KMS-11 (cell line): ENCODE measurements at regions not wholly inside any gene's neighbourhood (a gene's known extent, or its start where the extent isn't known, plus 50 kb on each side); places are given as distances from the start of the nearest gene placed in this dataset.

ENCODE experiments used
- H2AFZ ChIP-seq: fragments of 200-600 bp; sonication (generic); 2 replicates; pipeline ENCODE4 v1.6.1; 2016; ENCODE audit warnings: antibody characterized with exemption, mixed run types, low read depth
- H3K27ac ChIP-seq: fragments of 200-600 bp; sonication (generic); 2 replicates; pipeline ENCODE4 v1.6.1; 2016; ENCODE audit warnings: mild to moderate bottlenecking, mixed run types
- H3K27me3 ChIP-seq: fragments of 200-600 bp; sonication (generic); 2 replicates; pipeline ENCODE4 v1.6.1; 2017; ENCODE audit warnings: mild to moderate bottlenecking, low read depth, mixed run types, moderate library complexity; ENCODE audit not compliant: insufficient read depth
- H3K36me3 ChIP-seq: fragments of 200-600 bp; sonication (generic); 2 replicates; pipeline ENCODE4 v1.6.1; 2017; ENCODE audit warnings: mild to moderate bottlenecking, mixed run types; ENCODE audit not compliant: insufficient read depth
- H3K4me1 ChIP-seq: fragments of 200-600 bp; sonication (generic); 2 replicates; pipeline ENCODE4 v1.6.1; 2016; ENCODE audit warnings: mild to moderate bottlenecking, low read depth, mixed run types; ENCODE audit not compliant: poor library complexity, severe bottlenecking
- H3K4me2 ChIP-seq: fragments of 200-600 bp; sonication (generic); 2 replicates; pipeline ENCODE4 v1.7.0; 2016; ENCODE audit warnings: mild to moderate bottlenecking, mixed run types
- H3K4me3 ChIP-seq: fragments of 200-600 bp; sonication (generic); IDR thresholded peaks from 2 replicates; pipeline ENCODE4 v1.6.1; 2017; ENCODE audit warnings: low read depth, low read length, mixed read lengths; ENCODE audit not compliant: insufficient read depth
- H3K79me2 ChIP-seq: fragments of 200-600 bp; sonication (generic); 2 replicates; pipeline ENCODE4 v1.6.1; 2016; ENCODE audit warnings: low read depth, mixed run types; ENCODE audit not compliant: insufficient read depth
- H3K9ac ChIP-seq: fragments of 200-600 bp; sonication (generic); 2 replicates; pipeline ENCODE4 v1.6.1; 2016; ENCODE audit warnings: mild to moderate bottlenecking, mixed run types
- H4K20me1 ChIP-seq: fragments of 200-600 bp; sonication (generic); 2 replicates; pipeline ENCODE4 v1.6.1; 2016; ENCODE audit warnings: mild to moderate bottlenecking, mixed run types; ENCODE audit not compliant: insufficient read depth
- CTCF ChIP-seq: fragments of 200-600 bp; sonication (generic); conservative IDR thresholded peaks from 2 replicates; pipeline ENCODE4 v1.6.1; 2017; ENCODE audit warnings: low read depth, mild to moderate bottlenecking, antibody characterized with exemption, low read length, moderate library complexity, mixed read lengths

GRCh38 chr20:6612606-6612923, 154.9 kb upstream of the BMP2 start:
- no peaks in the 10 kb centered on the region for H3K27me3 ChIP-seq
- H3K4me2 ChIP-seq: no peak overlapping the region
- H3K4me1 ChIP-seq: no peaks in the 10 kb centered on the region
- no peak overlapping the region for H3K9ac ChIP-seq
- TF ChIP-seq CTCF: no peak
- no peaks in the 10 kb centered on the region for H3K79me2 ChIP-seq
- no peak overlapping the region for H3K27ac ChIP-seq
- no peak overlapping the region for H3K4me3 ChIP-seq
- H2AFZ ChIP-seq: no peak overlapping the region
- H3K36me3 ChIP-seq: no peaks in the 10 kb centered on the region
- no peaks in the 10 kb centered on the region for H4K20me1 ChIP-seq

DNA sequence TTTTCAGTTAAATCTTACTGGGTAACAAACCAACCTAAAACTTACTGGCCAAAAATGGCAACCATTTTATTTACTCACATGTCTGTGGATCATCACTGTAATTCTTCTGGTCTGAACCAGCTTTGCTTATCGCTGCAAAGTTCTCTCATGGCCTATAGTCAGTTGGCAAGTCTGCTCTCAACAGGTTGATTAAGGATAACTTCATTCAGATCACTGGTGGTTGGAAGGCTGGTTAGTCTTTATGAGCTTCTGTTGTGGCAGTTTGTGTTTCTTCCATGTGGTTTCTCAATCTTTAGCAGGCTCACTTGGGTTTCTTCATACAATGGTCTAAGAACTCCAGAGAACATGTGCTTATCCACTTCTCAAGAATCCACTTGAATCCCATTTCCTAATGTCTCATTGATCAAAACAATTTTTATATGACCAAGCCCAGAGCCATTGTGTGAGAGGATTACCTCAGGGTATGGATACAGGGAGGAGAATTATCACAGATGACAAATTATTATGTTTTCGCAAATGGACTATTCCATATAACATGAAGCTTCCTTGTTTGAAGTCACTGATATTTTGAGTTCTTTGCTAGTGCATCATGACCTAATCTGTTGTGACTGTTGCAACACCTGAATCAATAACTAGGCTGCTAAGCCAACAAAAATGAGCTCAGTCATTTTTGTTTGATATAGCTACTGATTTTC, 155.4 kb upstream of the BMP2 start:
- Histone ChIP-seq H2AFZ (no peak overlapping the region), H3K9ac (no peak overlapping the region), H3K79me2 (no peaks in the 10 kb centered on the region), H3K27me3 (no peaks in the 10 kb centered on the region), H3K36me3 (no peaks in the 10 kb centered on the region), H3K4me1 (no peaks in the 10 kb centered on the region), H3K4me2 (no peak overlapping the region), H4K20me1 (no peaks in the 10 kb centered on the region), H3K27ac (no peak overlapping the region), H3K4me3 (no peak overlapping the region)
- TF ChIP-seq CTCF: no peak

GRCh38 chr20:6606651-6607050, 160.8 kb upstream of the BMP2 start:
- Histone ChIP-seq H4K20me1 (no peaks in the 10 kb centered on the region), H3K9ac (no peak overlapping the region), H2AFZ (no peak overlapping the region), H3K27me3 (no peaks in the 10 kb centered on the region), H3K4me1 (no peaks in the 10 kb centered on the region), H3K79me2 (no peaks in the 10 kb centered on the region), H3K27ac (no peak overlapping the region), H3K36me3 (no peaks in the 10 kb centered on the region), H3K4me3 (no peak overlapping the region), H3K4me2 (no peak overlapping the region)
- no peak for TF ChIP-seq CTCF

DNA sequence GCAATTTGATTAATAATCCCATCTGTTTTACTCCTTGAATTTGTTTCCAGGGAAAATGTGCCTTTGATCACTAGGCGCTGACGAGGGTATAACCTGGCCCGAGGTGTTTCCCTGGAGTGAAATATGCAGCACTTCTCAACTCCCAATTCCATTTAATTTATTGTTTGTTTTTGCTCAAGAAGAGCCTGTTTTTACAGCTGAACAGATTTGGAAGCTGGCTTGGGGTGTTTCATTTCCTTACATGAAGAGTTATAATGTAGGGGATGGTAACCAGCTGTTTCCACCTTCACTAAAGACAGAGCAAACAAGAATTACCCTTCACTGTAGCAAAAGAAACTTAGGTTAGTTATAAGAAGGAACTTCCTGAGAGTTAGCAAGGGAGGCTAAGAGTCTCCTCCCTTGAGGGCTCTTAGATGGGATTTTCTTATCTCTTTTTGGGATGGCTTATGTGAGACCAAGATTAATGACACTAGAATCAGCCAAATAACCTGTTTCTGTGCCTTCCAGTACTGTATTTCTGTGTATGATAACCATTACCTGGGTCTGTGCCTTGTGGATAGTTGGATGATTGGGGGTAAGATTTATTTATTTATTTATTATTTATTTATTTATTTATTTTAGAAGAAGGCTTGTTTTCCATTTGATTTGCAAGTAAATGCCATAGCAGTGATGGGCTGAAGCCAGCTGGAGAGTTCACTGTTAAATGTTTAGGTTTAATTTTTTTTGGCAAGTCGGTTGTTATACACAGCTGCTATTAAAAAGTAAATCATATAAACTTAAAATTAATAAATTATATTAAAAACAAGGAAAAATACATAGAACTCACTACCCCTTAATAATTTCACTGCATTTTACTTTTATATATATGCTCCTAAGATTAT, 162.2 kb upstream of the BMP2 start:
- Histone ChIP-seq H3K4me1 (no peaks in the 10 kb centered on the region), H3K36me3 (no peaks in the 10 kb centered on the region), H3K27me3 (no peaks in the 10 kb centered on the region), H3K4me3 (no peak overlapping the region), H2AFZ (no peak overlapping the region), H3K27ac (no peak overlapping the region), H4K20me1 (no peaks in the 10 kb centered on the region), H3K4me2 (no peak overlapping the region), H3K9ac (no peak overlapping the region), H3K79me2 (no peaks in the 10 kb centered on the region)
- TF ChIP-seq CTCF: no peak
